GM21390 (cell line): ENCODE measurements at regions not wholly inside any gene's neighbourhood (a gene's known extent, or its start where the extent isn't known, plus 50 kb on each side); places are given as distances from the start of the nearest gene placed in this dataset.

ENCODE experiments used
- ATAC-seq: cut with Tn5 transposase; IDR thresholded peaks from one replicate; pipeline ENCODE4 v1.9.1; 2021; ENCODE audit not compliant: unreplicated experiment

DNA sequence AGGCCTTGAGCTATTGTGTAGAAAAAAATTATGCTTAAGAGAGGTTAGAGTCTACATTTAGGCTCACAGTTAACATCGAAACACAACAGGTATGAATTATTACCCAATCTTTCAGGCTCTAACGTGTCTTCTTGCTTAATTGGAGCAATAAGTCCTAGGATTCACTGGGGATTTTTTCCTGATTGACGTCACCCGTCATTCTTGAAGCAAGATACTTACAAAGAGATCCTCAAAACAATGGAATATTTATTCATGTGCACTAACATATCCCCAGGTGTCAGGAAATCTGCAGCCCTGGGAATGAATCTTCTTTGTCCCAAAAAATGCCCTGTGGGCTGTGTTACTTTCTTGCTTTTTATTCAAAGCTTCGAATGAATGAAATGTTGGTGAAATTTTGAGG, 413.5 kb downstream of the NFIB start:
- no peak for ATAC-seq

DNA sequence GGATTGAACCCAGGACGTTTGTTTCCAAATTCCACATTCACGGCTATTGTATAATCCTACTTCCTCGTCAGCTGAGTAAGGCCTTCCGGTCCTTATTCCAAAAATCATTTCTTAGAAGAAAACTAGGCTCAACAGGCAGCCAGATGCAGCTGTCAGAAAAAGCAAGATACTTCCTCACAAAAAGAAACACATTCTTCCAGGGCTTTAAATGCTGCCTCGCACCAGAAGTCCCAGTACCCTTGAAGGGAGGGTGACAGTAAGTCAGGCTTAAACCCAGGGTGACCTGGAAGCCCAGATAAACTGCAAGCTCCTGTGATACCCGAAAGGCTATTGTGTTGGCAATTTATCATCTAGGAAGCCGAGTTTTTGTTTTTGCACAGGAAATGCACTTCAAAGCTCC, 414.0 kb downstream of the NFIB start:
- no peak for ATAC-seq

DNA sequence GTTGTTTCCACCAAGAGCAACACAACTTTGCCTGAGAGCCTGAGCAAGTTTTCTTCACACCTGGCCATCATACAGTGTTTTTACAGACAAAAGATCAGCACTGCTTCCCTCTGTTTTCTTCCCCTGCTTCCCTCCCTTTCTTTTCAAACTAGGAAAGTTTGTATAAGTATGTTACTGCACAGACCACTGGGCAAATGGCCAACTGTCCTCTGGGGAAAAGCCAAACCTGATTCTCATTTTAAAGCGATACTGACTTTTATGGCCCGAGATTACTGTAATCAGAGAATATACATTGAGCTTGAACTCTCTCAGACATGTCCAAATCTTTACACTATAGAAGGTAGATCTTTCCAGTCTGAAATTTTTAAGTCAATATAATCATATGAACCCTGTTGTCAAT, 415.0 kb downstream of the NFIB start:
- ATAC-seq: no peak

DNA sequence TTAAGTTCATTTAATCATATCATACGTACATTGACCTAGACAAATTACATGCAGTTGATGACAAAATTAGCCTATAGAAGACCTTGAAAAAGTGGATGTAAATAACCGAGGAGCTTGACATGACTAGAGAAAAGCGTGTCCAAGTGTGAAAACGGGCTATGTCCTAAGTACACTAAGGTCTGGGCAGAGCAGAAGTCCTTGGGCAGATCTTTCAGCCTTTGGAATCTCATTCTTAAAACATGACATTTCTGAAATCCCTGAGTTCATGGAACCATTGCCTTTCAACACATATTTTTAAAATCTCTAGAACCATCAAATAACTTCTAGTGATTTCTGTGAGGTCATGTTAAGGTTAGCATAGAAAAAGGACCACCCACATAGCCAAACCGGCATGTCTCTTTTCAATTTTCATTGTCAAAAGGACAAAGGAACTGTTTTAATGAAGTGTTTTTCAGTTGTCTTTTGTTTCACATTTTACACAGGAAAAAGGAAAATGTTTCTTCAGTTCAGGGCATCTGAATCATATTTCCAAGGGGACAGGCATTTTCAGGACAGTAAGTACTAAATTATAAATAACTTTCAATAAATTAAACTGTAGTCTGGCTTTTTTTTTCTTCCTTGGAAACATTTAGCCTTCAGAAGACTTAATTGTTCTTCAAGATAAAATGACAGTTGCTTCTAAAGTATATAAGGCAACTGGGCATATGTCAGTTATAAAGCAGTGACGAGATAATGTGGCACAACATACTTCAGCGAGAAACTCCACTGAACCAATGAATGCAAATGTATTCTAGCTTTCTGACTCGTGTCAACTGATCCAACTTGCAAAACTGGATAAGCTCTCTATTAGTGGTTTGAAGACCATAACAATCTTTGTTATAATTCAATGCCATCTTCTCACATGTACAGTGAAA, 416.8 kb downstream of the NFIB start:
- ATAC-seq: no peak

DNA sequence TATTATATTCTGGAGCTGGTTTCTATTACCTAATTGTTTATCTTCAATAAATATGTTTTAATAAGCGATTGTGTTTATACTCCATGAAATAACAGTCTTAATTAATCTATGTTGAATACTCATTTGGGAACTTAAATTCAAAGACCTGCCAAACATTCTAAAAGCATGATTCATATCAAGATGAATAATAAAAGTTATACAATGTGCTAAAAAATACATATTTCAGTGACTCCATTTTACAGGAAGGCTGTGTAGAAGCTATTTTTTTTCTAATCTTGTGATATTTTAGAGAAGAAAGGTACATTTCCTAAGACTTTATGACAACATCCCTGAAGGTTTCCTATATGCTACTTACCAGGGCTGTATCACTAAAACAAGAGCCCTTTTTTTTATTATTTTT, 417.9 kb downstream of the NFIB start:
- no peak for ATAC-seq

DNA sequence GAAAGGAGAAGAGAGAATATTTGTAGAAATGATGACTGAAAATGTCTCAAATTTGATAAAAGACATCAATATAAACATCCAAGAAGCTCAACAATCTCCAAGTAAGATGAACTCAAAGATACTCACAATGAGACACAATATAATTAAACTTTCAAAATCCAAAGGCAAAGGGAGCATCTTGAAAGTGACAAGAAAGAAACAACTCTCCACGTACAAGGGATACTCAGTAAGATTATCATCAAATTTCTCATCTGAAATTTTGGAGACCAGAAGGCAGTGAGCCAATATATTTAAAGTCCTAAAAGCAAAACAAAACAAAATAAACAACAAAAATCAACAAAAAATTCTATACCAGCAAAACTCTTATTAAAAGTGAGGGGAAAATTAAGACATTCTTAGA, 428.7 kb downstream of the NFIB start:
- ATAC-seq: no peak

DNA sequence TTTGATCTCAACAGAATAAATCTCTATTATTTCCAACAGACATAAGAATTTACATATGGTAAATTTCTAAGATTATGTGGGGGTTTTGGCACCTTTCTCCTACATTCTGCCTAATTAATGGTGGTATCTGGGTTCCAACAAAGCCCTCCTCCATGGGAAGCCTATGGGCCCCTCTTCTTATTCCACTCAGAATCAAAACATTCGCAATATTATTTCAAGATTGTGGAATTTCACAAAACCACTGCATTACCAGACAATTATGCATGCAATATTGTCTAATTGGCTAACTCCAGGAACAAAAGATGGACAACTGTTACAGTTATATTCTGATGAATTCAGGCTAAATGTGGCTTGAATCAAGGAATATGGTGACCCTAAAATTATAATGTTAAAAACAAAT, 434.0 kb downstream of the NFIB start:
- no peak for ATAC-seq

DNA sequence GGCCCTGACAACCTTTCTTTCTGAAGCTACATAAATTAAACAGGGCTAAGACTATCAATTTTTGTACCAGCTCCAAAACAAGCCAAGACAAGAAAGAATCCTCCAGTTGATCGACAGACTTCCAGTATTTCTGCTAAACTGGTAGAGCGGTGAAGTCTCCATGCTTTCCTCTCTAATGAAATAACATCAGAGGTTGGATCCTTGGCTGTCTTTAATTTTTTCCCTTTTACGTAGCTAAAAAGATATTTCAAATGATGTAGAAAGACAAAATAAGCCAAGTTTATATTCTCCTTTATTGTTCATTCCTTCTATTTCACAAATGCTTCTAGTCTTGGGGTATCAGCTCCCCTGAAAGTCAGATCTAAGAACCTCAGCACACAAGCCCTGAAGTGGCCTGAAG, 434.9 kb downstream of the NFIB start:
- no peak for ATAC-seq

DNA sequence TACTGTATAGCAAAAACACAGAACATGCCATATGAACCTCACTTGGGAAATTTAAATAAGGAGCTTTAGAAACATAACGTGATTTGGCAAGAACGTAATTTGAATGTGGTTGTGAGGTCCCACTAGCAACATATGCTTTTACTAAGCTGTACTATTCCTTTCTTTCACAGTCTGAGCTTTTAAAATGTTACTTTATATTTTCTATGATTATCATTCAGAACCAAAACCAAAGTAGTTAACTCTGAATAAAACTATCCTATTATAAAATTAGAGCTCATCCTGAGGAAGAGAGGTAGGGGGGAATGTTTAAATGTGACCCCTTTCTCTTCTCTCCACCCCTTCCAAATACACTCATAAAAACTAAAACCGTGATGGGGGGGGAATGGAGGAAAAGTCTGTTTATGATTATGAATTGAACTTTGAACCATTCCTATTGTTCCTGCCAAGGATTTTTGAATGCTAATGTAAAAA, 435.7 kb downstream of the NFIB start:
- ATAC-seq: no peak

DNA sequence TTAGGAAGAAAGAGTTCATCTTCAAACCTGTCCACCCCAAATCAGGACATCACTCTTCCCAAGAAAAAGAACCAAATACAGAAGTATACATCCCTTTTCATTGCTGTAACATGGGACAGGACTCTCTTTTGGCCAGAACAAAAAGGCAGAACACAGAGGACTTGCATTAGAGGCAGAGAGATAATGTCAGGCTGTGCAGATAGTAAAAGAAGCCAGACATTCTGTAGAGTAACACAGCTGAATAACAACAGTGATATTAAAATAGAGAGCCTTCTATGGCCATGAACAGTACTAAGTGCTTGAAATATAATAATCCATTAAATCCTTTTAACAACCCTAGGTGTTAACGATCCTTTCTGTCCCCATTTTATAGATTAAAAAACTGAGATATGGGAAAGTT, 437.2 kb downstream of the NFIB start:
- no peak for ATAC-seq

DNA sequence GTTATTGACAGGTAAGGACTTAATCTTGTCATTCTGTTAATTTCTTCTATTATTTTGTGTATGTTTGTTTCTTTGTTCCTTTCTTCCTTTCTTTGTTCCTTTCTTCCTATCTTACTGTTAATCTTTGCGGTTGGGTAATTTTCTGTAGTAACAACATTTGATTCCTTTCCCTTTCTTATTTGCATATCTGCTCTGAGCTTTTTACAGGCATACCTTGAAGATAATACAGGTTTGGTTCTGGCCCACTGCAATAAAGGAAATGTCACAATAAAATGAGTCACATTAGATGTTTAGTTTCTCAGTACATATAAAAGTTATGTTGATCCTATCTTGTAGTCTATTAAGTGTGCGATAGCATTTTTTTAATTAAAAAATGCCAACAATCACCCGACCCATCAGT, 440.7 kb downstream of the NFIB start:
- no peak for ATAC-seq

DNA sequence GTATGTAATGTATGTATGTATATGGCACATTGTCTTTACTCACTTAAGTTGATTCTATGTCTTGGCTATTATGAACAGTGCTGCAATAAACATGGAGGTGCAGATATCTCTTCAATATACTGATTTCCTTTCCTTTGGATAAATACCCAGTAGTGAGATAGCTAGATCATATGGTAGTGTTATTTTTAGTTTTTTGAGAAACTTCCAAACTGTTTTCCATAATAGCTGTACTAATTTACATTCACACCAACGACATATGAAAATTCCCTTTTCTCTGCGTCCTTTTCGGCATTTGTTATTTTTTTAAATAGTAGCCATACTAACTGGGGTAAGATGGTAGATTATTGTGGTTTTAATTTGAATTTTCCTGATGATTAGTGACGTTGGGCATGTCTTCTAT, 445.6 kb downstream of the NFIB start:
- no peak for ATAC-seq

DNA sequence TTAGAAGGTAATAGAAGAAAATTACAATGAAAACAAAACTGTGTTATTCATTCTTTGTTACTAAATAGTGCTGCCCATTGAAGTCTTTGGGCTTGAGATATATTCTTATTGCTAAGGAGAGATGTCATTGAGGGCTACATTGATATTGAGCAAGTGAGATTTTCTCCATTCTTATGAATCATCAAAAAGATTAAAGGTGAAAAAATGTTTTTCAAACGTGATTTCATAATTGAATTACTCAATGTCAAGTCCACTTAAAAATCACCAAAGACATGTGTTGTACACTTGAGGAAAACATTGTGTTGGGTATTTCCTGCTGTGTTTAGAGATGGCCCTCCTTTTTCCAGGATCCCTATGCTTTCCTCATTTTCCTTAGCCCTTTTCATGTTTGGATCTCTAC, 448.1 kb downstream of the NFIB start:
- ATAC-seq: no peak

DNA sequence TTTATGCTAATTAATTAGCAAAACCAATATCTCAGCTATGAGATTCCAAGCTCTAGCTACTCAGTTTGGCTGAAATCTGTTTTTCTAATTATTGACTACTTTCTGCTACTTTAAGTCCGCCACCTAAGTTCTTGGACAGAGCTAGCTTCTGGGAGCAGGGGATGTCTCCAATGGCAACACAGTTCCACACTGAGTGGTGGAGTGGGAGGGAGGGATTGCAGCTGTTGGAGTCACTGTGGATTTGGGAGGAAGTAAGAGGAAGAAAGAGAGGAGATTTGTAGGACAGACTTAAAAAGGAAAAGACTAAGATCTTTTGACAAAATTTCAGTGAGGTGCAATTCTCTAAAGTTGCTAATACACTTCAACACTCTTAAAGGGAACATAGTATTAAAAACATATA, 450.8 kb downstream of the NFIB start:
- no peak for ATAC-seq

DNA sequence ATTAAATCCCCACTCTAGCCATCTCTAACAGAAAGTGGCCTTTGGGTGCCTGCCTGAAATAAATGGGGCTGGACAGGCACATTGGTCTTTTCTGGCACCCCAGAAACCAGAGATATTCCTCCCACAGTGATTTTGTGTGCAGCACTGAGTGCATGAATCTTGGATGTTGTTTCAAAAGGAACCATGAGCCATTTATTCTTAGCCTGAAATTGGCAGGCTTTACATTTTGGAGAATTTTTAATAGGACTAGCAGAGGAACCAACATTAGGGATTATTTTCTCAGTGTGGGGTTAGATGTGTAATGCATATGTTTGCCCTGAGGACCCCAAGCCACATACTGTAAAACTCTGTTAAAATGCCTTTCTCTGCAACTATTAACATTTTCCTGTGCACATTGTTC, 451.3 kb downstream of the NFIB start:
- no peak for ATAC-seq

DNA sequence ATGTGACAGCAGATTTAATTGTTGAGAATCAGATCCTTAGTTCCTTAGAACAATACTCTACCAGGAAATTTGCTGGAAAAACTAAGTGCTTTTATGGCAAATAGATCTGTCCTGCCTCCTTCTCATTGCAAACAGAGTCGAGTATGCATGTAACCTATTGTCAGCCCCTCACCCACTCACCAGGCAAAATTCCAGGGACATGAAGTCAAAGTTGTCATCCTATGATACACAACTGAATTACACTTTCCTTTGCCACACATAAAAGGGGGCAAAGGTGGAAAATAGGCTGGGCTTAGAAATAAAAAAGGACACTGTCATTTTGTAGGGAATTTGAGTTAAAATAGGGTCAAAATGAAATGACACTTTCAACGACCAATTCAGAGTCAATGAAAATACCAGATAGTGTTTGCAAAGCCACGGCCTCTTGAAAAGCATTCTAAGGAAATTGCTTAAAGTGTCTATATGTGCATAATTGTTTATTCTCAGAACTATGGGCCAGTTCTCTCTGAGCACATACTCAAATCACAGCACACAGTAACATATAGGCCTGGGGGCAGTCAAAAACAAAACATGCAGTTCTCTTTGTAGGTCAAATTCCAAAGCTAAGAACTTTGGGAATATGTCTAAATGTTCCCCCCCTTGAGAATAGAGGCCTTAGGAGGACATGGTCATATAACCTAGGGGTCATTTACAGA, 452.8 kb downstream of the NFIB start:
- no peak for ATAC-seq

DNA sequence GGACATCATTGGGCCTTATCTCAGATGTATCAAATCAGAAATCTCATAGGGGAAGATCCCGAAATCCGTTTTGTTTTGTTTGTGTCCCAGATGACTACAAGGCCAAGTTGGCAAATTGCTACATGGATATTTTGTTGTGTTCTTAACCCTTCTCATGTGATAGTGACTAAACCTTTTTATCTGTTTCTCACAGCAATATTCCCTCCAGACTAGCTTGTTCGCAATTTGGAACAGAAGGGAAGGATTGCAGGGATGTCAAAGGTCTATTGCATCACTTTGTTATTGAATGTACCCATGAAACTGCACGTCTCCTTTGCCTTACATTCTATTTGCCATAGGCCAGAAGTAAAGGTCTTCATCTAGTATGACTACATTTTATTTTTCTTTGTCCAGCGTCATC, 453.9 kb downstream of the NFIB start:
- no peak for ATAC-seq

DNA sequence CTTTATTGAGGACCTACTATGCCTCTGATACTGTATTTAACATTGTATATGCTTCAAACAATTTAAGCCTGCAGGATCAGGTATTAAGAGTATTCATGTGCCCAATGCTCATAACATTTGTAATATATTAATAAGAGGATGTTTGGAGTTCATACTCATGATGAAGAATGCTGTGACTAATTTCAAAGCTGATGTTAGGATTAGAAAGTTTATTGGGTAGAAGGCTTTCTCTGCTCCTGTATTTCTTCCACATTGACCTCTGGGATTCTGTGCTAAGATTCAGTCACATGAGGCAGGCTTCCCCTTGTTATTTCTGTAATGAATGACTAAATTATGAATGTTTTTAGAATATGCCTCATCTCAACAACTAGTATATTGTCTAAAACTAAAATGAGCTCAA, 456.4 kb downstream of the NFIB start:
- ATAC-seq: no peak

DNA sequence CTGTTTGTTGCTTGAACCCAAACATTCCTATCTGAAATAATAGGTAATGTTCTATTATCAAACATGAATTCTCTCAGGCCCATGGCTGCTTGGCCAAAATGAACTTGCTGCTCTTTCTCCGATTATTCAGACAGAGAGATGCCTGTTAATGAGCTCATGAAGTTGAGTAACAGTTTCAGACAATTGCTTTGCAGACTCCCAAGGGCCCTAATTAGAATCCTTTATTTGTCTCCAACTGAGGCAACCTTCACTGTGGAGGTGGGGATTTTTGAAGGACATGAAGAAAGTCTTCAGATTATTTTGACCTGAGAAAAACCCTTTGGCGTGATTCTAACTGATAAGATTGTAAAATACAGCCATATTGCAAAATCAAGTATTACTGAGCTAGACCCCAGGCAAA, 466.7 kb downstream of the NFIB start:
- ATAC-seq: no peak

DNA sequence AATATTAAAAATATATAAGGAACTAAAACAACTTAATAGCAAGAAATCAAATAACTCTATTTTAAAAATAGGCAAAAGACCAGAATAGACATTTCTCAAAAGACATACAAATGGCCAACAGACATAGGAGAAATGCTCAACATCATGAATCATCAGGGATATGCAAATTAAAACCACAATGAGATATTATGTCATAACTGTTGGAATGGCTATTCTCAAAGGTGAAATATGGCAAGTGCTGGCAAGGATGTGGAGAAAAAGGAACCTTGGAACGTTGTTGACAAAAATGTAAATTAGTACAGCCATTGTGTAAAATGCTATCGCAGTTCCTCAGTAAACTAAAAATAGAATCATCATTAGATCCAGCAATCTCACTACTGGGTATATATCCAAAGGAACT, 468.5 kb downstream of the NFIB start:
- no peak for ATAC-seq

DNA sequence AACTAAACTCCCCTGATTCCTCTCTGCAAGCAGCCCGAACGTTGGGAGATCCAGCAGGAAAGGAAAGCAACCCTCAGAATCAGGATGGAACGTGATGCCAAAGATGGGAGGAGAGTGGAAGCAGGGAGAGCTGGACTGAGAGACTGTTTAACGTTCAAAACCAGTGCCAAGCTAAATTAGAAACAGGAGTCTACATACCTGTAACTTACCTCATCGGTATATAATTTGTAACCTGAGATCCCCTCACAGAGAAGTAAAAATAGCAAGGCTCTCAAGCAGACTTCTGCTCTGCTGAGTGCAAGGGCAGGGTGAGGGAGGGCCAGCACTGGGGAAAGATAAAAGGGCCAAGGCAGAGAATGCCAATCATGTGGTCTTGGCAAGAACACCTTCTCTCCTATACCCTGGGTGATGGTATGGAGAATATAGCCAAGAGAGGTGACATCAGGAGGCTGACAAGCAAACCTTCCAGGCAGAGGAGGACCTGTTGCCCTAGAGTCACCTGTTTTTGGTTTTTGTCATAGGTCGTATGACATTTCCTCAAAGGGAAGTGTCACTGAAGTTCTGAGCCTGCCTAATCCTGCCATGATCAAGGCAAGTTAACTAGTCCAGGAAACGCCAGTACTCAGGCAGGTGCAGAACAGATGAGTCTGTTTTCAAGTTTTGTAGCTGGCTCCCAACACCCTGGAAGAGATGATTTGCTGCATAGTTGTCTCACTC, 472.0 kb downstream of the NFIB start:
- no peak for ATAC-seq

DNA sequence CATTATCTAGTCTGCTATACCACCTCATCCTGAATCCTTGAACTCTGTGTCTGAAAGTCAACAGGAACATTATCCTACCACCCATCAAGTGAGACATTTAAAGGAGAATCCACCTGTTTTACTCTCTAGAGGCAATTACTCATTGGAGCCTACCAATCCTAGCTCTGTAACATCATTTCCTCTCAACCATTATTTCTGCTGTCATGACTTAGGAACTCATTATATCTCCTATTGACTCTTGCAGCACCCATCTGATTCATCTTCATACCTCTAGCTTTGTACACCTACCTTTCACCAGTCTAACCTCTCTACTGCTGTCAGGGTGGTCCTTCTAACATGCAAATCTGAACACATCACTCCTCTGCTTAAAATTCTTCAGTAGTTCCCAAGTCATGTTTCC, 481.5 kb downstream of the NFIB start:
- ATAC-seq: no peak
